Activated CD8-positive, alpha-beta memory T cell treated with anti-CD3 and anti-CD28 coated beads for 24 hours (primary cell): ENCODE measurements at regions not wholly inside any gene's neighbourhood (a gene's known extent, or its start where the extent isn't known, plus 50 kb on each side); places are given as distances from the start of the nearest gene placed in this dataset.

Experiments used
- DNase-seq: peaks from one replicate; pipeline ENCODE4 v3.0.0-alpha.2; 2020

DNA sequence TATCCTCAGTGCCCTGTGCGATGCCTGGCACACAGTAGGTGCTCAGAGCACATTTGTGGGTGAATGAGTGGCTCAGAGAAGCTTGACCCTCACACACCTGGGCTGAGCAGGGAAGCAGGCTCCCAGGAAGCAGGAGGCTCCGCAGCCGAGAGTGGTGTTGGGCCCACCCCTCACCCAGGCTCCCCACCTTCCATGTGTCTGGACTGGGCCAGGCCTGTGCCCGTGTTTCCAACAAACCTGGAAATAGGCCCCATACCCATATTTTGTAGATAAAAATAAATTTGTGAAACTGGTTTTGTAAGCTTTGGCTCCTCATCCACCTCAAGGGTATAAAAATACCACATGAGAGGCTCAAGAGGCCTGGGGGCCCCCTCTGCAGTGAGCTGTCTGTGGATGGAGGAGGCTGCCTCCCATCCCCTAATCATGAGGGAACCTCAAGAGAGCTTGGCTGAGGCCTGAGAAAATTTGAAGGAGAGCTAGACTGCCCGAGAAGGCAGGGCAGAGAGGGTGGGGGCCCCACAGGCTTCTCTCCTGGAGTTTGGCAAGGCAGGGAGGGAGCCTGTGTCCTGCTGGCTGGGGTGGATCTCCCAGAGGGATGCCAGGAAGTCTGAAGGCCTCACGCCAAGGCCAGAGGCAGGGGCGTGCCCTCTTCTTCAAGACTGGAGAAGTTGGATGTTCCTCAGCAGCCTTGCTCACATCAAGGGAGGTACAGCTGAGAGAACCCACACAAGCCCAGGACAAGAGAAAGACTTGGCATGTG, 147.0 kb upstream of the NECTIN1 start:
- no peak for DNase-seq

DNA sequence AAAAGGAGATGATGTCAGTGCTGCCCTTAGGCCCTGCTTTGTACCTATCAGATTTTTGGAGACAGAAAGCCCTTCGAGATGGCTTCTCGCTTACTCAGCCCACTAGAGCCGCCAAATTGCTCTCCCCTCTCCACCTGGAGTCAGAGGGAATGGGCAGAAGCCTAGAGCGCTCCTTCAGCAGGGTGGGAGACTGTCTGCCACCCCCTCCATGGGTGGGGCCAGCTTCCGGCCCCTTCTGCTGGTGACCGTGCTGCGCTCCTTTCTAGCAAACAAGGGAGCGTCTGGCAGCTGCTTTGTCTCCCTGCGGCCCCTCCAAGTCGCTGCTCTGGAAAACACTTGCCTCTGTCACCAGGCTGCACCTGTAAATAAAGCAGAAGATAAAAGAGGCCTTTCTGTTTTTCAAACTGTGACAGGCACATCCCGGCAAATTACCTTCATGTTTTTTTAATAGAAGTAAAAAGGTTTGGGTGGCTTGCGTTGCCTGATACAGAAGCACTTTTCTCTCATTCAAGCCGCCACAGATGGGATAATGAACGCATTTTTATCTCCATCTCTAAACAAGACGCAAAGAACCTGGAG, 145.7 kb upstream of the NECTIN1 start:
- DNase-seq = no peak

DNA sequence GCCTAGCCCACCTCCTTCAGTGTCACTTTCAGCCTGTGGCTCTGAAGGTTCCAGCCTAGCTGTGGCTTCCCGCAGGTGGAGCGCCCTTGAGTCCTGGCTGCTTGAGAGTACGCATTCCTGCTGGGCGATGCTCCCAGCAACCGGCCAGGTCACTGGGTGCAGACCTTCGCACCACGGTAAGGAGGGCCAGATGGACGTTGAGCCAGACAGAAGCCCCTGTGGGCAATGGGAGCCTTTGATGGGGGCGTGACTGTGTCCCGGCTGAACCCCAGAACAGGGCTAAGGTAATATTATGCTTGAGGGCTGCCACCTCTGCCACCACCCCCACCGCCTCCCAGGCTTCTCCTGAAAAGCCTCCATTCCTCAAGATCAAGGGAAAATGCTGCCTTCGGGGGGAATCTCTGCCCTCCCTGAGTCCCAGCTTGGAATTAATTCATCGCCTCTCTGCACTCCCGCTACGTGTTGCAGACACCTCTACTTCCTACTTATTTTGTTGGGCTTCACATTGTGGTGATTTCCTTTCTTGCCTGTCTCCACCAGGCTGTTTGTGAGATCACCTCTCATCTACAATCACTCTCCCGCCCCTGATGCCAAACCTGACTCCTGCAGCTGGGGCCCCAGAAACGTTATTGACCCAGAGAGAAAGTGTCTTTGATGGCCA, 144.9 kb upstream of the NECTIN1 start:
- DNase-seq = no peak

DNA sequence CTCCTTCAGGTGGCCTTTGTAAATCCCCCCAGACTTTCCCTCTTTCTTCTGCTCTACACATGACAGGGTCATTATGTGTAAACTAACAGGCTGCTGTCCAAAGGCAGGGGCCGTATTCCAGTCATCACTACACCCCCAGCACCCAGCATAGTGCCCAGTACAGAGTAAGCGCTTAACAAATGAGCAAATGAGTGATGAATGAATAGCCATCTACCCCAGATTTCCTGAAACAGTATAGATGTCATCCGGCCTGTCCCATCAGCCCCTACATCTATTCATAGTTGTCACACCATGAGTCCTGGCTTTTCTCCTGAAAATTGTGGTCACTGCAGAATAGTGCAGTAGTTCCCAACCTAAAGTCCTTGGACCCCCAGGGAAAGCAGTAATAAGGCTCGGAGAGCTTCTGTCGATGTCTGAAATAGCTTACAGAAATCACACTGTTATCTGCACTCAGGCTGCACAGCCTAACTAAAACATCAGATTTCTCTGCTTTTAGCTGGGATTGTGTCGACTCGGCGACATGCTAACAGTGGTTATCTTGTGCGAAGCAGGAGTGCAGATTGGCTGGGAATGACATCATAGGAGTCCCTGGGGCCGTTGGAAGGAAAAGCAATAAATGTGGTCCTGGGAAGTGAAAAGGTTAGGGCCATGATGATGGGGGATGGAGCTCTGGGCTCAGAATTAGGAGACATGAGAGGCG, 143.8 kb upstream of the NECTIN1 start:
- DNase-seq = no peak

DNA sequence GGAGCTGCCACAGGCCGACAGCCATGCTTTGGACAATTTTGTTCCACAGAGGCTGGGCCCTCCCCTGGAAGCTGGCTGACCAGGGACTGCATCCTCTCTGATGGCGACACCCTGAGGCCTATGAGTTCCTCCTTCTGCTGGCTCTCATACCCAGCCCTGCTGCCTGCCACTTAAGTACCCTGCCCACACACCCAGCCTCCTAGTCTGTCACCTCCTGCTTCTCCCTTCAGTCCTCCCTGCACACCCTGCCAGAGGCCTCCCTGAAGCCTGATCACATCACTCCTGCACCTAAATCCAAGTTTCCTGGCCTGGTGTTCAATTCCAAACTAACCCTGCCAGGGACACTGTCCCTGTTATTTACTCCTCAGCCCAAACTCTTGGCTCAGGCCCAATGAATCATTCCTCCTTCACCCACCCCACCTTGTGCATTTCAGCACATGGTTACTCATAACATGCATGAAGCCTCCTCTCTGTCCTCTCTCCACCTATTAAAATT, 136.7 kb upstream of the NECTIN1 start:
- no peak for DNase-seq

DNA sequence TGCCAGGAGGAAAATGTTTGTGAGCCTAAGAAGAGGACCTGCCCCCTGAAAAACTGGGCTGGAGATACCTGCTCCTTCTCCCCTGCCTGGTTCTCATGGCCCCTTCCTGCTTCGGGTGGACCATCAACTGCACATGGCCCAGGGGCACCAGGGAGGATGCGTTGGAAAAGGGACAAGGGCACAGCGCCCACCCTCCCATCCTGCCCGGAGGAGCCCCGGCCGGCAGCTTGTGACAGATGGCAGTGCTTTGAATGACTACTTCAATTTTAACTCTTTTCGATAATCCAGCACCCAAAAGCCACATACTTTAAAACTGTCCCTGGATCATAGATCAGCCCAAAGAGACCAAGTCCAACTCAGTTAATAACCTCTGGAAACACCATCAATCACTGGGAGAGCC, 135.8 kb upstream of the NECTIN1 start:
- DNase-seq = no peak

DNA sequence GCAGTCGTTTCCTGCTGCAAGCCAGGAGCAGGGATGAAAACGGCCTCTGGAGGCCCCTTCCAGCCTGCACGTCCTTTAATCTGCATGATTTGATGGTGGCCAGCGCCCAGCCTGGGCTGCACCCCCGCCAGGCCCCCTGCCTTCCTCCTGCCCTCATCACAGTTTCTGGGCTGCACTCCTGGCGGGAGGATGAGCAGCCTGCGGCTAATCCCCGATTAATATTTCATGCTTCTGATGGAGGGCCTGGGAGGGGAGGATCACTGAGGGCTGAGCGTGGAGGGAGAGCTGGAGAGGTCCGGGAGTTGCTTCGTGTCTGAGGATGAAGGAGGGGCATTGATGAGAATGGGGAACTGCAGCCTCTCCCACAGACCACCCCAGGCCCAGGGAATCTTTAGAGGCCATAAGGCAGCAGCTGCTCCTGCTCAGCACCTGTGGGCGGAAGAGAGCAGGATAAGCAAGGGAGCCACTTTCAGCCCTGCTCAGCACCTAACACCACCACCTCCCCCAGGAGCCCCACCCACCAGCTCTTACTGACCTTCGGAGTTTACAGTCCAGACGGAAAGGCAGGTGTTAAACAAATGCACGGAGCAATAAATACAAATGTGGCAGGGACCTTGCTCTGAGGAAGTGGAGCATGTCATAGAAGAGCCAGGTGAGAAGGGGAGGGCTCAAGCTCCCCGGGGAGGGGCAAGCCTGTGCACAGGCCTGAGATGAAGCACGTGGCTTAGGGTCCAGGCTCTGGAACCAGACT, 135.0 kb upstream of the NECTIN1 start:
- DNase-seq = no peak

DNA sequence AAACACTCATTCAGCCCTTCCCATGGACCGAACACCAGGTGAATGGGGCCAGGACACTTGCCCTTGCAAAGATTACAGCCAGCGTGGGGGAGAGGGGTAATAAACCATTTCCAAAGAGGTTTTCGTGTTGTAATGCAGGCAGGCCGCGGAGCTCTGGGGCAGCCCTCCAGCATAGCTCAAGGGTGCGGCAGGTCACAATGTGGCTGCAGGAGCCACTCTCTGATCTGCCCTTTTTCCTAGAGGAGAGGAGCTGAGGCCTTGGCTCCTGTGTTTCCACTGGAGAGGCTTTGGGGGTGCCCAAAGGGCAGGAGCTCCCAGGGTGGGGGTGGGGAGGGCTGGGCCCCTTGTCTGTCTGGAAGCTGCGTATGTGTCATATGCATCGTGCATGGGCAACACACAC, 134.2 kb upstream of the NECTIN1 start:
- no peak for DNase-seq

DNA sequence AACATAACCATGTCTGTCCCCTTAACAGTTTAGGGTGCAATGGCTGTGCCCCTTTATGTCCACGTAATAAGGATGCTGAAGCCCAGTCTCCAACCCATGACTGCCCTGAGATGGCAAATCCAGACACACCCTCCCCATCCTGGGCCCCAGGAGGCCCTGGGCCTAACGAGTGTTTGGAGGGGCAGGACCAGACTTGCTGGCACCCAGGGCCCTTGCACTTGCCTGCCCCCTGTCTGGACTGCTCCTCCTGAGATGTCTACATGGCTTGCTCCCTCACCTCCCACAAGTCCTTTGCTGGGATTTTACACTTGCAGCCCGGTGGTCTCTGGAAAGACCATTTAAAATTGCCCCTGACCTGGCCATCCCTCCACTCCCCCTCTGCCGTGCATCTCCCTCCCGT, 132.2 kb upstream of the NECTIN1 start:
- DNase-seq = no peak

DNA sequence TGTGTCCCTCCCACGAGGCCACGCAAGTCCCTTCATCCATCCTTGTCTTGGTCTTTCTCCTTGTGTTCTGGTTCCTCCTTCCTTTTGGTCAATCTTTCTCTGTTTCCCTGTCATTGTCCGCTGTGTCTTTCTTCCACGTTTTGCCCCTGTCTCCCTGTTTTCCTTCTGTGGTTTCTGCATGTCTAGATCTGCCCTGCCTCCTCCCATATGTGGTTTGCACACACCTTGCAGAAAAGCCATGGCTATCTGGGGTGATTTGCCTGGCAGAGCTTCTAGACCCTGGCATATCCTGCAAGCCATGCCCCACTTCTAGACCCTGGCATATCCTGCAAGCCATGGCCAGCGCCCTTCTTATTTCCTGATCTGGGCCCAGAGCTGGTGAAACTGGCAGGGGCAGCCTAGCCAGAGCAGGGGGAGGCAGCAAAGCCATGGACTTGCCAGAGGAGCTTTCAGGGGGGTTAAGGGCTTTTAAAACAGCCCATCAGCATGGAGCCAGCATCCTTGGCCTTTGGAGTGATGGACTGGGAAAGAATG, 131.6 kb upstream of the NECTIN1 start:
- no peak for DNase-seq

DNA sequence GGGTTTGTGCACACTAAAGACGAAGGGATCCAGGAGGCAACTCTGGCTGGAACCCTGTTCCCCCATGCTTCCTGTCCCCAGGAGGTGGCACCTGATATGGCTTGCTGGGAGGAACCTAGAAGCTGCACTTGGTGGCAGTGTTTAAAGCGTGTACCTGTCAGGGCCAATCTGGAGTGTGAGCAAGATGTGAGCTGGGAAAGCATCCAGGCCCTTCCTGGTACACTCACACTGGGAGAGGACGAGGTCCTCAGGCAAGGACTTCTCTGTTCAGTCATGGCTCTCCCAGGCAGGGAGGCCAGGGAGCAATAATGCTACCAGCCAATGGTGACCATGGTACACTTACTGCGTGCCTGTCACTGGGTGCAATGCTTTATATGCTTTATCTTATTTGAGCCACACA, 130.7 kb upstream of the NECTIN1 start:
- no peak for DNase-seq

DNA sequence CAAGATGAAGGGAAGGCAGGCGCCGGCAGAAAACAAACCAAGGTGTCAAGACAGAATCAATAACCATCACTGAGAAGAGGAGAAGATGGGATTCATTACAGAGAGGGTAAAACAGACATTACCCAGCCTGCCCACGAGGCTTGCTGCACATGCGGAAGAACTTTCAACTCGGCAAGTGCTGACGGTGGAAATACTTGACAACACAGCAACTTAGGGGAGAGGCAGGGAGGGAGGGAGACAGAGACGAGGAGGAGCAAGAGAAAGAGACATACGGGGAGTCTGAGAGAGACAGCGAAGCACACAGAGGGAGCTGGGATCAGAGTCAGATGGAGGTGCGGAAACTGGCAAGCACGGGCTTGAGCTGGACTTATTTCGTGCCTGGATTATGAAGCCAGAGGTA, 129.3 kb upstream of the NECTIN1 start:
- no peak for DNase-seq

DNA sequence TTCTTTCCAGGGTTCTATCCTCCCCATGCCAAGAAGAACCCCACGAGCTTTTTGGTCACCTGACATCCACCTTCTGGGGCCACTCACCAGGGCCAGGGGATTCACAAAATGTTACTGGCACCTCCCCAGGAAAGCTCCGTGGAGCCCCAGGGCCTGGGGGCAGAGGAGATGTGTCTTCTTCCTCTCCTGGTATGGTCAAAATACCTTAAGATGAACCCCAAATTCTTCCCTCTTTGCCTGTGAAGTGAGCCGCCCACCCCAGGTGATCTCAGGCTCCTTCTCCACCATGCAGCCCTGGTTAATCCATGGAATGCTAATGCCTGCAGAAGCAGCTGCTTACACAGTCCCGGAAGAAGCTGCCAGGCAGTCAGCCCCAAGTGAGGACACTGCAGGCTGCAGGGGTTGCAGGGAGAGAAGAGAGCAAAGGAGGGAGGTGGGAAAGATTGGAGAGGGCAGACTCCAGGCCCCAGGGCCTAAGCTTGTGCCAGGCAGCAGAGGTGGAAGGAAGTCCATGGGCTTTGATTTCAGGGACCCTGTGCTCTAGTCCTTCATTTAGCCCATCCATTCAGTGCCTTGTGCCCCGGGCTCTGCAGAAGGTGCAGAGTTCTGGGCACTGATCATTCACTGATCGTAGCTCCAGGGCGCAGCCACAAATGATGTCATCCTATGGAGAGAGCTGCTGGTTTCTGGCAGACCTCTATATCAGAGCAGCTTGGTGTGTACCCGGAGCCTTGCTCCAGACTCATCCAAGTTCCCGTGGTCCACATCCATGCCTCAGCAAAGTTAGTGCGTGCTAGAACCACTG, 127.9 kb upstream of the NECTIN1 start:
- DNase-seq = no peak

DNA sequence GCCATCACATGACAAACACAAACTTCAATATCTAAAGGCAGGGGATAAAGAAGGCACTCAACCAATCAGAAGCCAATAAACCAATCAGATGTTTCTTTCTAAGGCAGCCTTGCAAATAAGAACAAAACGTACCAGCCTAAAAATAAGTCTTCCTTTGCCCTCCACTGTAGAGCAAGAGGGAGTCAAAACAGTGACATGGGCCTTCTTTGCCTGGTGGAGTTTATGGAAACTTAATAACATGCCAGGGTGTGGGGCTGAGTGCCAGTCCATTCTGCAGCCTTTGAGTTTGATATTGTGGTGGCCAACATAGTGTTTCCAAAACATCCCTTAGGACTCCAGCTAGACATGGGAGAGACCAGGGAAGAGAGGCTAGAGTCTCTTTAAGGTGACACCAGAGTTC, 126.1 kb upstream of the NECTIN1 start:
- DNase-seq = no peak

DNA sequence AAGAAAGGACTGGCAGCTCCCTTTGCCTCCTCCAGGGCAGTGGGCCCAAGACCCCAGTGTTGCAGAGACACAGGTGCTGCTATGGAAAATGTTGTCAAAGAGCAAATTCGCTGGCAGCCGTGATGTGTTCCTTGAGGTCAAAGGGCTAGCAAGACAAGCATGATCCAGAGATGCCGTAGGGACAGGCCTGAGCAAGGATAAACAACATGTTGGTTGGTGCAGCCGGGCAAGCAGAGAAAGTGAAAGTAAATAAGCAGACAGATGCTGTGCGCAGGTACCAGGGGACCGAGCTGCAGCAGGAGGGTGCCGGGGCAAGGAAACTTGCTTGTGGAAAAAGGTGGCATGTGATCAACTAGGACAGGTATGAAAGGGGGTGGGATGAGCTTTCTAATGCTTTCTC, 125.5 kb upstream of the NECTIN1 start:
- no peak for DNase-seq

DNA sequence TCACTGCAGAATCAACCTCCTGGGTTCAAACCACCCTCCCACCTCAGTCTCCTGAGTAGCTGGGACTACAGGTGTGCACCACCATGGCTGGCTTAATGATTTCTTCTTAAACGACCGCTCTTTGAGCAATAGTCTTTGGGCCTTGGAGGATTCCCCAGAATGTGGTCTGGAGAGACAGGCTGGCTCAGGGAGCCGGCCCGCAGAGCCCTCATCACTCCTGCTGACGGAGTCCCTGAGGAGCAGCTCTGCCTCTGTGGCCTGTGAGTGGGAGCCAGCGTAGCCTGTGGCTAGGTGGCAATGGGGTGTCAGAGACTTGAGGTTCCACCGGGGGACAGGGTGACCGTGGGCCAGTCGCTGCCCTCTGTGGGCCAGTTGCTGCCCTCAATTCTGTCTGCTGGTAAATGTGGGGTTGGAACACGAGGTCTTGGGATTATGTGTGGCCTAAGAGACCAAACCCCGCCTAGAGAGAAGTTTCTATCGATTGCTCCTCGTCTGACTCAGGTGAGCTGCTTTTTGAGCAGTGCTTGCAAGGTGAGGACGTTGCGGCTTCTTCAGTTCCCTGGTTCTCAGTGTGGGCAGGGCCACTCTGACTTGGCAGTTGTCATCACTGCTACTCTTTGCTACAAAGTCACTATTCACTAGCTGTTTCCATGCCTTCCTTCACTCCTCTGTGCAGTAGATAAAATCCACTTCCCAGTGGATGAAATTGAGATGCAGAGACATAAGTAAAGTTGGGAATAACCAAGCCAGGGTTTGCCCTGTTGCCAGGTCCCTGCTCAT, 124.8 kb upstream of the NECTIN1 start:
- DNase-seq = no peak

DNA sequence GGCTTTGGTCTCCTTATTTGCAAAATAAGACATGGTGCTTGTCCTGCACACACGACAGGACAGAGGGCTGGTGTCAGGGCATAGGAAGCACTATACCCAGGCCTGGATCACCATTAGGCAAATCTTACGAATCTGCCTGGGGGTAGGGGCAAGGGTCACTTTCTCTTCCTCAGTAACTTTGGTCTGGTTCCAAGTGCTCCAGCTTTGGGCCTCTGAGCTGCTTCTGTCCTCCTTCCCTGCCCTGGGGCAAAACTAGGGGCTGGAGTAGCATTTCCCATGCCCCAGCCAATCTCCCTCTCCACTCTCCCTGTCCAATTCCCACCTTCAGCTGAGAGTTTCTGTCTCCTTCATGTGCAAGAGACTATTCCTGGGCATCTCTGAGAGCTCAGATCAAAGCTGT, 123.7 kb upstream of the NECTIN1 start:
- DNase-seq = no peak

DNA sequence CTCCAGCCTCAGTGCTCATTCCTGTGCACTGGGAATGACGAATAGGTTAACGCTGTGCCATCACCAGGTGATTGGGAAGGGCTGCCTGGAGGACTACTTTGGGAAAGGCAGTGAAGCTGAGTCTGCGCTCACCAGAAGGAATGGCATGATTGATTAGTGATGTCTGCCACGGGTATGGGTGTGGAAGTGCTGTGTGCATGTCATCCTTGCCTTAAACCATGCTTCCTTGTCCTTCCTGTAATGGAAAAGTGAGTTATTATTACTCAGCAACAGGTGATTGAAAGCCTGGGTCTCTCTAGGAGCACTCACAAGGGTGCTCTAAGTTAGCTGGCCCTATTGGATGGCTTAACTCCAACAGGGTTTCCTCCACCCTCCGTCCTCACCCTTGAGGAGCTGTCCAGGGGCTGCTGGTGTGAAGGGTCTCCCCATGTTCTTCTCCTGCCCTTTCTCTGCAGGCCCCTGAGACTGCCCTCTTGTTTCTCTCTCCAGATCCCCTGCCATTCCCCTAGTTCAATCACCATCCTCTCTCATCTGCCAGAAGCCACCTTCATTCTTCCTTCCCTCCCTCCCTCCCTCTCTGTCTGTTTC, 121.9 kb upstream of the NECTIN1 start:
- DNase-seq = no peak

DNA sequence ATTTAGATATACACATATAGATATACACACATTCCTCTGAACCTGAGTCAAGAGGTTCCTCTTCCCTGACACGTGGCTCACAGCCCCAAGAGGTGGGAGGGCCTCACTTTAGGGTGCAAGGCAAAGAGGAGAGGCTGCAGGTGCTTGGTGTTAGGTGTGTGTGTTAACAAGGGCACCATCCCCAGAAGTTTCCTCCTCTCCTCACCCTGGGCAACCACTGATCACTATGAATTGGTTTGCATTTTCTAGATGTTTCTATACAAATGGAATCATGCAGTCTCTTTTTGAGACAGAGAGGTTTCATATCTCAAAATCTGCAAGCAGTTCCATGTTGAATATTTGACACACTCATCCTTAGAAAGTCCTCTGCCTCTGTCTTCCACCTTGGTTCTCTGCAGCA, 120.9 kb upstream of the NECTIN1 start:
- no peak for DNase-seq

DNA sequence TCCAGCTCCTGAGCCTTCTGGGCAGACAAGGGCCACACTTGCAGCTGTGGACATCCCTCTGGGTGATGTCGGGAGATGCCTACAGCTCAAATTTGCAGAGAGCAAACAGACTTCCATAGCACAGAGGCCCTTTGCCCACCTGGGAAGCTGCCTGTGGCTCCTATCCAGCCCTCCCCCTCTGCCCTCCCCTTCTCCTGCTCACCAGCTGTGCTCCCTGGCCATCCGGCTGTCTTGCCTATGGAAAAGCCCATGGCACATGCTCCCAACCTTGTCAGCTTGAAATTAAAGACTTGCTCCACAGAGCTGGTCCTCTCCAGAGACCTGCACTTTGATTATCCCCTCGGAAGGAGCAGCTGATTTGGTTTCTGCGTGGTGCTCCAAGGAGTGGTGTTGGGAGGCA, 118.9 kb upstream of the NECTIN1 start:
- no peak for DNase-seq

DNA sequence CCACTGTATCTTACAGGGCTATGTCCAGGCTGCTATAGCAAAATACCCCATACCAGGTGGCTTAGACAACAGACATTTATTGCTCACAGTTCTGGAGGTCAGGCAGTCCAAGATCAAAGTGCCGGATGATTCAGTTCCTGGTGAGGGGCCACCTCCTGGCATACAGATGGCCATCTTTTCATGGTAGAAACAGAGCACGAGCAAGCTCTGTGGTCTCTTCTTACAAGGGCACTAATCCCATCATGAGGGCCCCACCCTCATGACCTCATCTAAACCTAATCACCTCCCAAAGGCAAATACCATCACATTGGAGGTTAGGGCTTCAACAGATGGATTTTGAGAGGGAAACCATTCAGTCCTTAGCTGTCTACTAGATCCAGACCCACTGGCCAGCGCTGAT, 117.4 kb upstream of the NECTIN1 start:
- no peak for DNase-seq
